C1 segment of cervical spinal cord (tissue), 14 donors: ENCODE measurements at regions not wholly inside any gene's neighbourhood (a gene's known extent, or its start where the extent isn't known, plus 50 kb on each side); places are given as distances from the start of the nearest gene placed in this dataset.
"Not testable (repeated sequence)": the region's sequence is repeated elsewhere in the genome, so short reads cannot be mapped to it uniquely, and the experiment has no call there.

Experiments used
- DNase-seq, 14 donors: peaks; one replicate each; lab custom pipeline; 2025; lab: John Stamatoyannopoulos, UW

GRCh38 chr6:92952111-92952510, 467.2 kb downstream of the EPHA7 start:
- DNase-seq: not testable (repeated sequence)

- no peak for DNase-seq
Observed at GRCh38 chr6:92945799-92946198, 473.6 kb downstream of the EPHA7 start.

- DNase-seq: no peak
Observed at GRCh38 chr6:92944132-92944531, 475.2 kb downstream of the EPHA7 start.

- no peak for DNase-seq
Observed at GRCh38 chr6:92942549-92942948, 476.8 kb downstream of the EPHA7 start.

GRCh38 chr6:92934625-92935024, 484.7 kb downstream of the EPHA7 start:
- DNase-seq: no peak

GRCh38 chr6:92930171-92930570, 489.2 kb downstream of the EPHA7 start:
- DNase-seq: no peak

GRCh38 chr6:92922216-92922806, 497.0 kb downstream of the EPHA7 start:
- no peak for DNase-seq

GRCh38 chr6:92915466-92915865, 503.9 kb downstream of the EPHA7 start:
- no peak for DNase-seq

- no peak for DNase-seq
Observed at GRCh38 chr6:92911301-92911700, 508.1 kb downstream of the EPHA7 start.

- no peak for DNase-seq
Observed at GRCh38 chr6:92910646-92911045, 508.7 kb downstream of the EPHA7 start.

GRCh38 chr6:92906385-92906784, 513.0 kb downstream of the EPHA7 start:
- no peak for DNase-seq

- DNase-seq: no peak
Observed at GRCh38 chr6:92893741-92894140, 525.6 kb downstream of the EPHA7 start.

GRCh38 chr6:92892626-92893170, 526.7 kb downstream of the EPHA7 start:
- DNase-seq: no peak

GRCh38 chr6:92888316-92888715, 531.0 kb downstream of the EPHA7 start:
- DNase-seq: no peak

- DNase-seq: no peak
Observed at GRCh38 chr6:92887871-92888270, 531.5 kb downstream of the EPHA7 start.

GRCh38 chr6:92879526-92879925, 539.8 kb downstream of the EPHA7 start:
- DNase-seq: no peak

GRCh38 chr6:92864966-92865555, 554.3 kb downstream of the EPHA7 start:
- DNase-seq: no peak

GRCh38 chr6:92849636-92850035, 569.7 kb downstream of the EPHA7 start:
- DNase-seq: no peak

GRCh38 chr6:92848901-92849300, 570.5 kb downstream of the EPHA7 start:
- DNase-seq: no peak

- DNase-seq: no peak
Observed at GRCh38 chr6:92848459-92848858, 570.9 kb downstream of the EPHA7 start.

- no peak for DNase-seq
Observed at GRCh38 chr6:92847988-92848387, 571.4 kb downstream of the EPHA7 start.

GRCh38 chr6:92840246-92840930, 579.0 kb downstream of the EPHA7 start:
- no peak for DNase-seq

GRCh38 chr6:92828788-92829187, 590.6 kb downstream of the EPHA7 start:
- no peak for DNase-seq
